ENCODE measurements at regions not wholly inside any gene's neighbourhood (a gene's known extent, or its start where the extent isn't known, plus 50 kb on each side); places are given as distances from the start of the nearest gene placed in this dataset.

GRCh38 chr3:75115695-75116094, 501.2 kb upstream of the CNTN3 start:
- no peak overlapping the region for H3K4me2 ChIP-seq (ENCODE audit: low read depth, low read length)
- no peak overlapping the region for H2AFZ ChIP-seq (replicated peaks; ENCODE audit: low read length, poor library complexity)
- no peak overlapping the region for H2AK5ac ChIP-seq (ENCODE audit: low read depth, low read length)
- H3K79me1 ChIP-seq (ENCODE audit: low read depth in 1 of 2, low read length in 2 of 2), result no peaks in the 10 kb centered on the region
- H3K18ac ChIP-seq (ENCODE audit: low read depth, low read length), result no peak overlapping the region
- dilution Hi-C loops (cut with HindIII; ENCODE audit: low sequenced_read_pairs, unreplicated experiment) (no loop called here), in situ Hi-C loops (cut with MboI; ENCODE audit: low sequenced_read_pairs) (no loop called here), intact Hi-C loops (cut with micrococcal nuclease) (no loop called here)
- no peaks in the 10 kb centered on the region for H3K9me1 ChIP-seq (ENCODE audit: insufficient read depth, low read length)
- no peak overlapping the region for H3K9ac ChIP-seq (ENCODE audit: low read depth, low read length)
- no peak overlapping the region for H4K8ac ChIP-seq (ENCODE audit: low read depth in 2 of 2, low read length in 2 of 2)
- no peak overlapping the region for H4K91ac ChIP-seq (ENCODE audit: insufficient read depth, low read depth, low read length)
- no peak overlapping the region for H3K27ac ChIP-seq (ENCODE audit: insufficient read depth, low read length)
- H4K5ac ChIP-seq (ENCODE audit: low read depth, low read length), result no peak overlapping the region
- no TSS peak for BruUV-seq (replicated peaks)
- no peak overlapping the region for H2AK9ac ChIP-seq (replicated peaks; ENCODE audit: low read depth, low read length, poor library complexity)
- no peak overlapping the region for H3K56ac ChIP-seq (ENCODE audit: extremely low read depth, insufficient read depth, low read length)
- no peak overlapping the region for H3K4me3 ChIP-seq (ENCODE audit: insufficient read depth, low read depth, low read length)
- no peak overlapping the region for H2BK20ac ChIP-seq (ENCODE audit: low read depth, low read length)
- no peak overlapping the region for H2BK5ac ChIP-seq (ENCODE audit: low read depth, low read length, poor library complexity, severe bottlenecking)
- no peaks in the 10 kb centered on the region for H3K4me1 ChIP-seq (ENCODE audit: control insufficient read depth, insufficient read depth, low read length)
- ChIA-PET POLR2A (ENCODE audit: unreplicated experiment) (no interaction called here), CTCF (no interaction called here)
- no peak overlapping the region for H3K4ac ChIP-seq (ENCODE audit: low read depth, low read length)
- peak; percentile 83 for TF ChIP-seq MAFK (IDR thresholded peaks at IDR 0.05; ENCODE audit: low read depth, low read length)
- TF ChIP-seq ELK1 (IDR thresholded peaks at IDR 0.05; ENCODE audit: borderline replicate concordance, low read depth, low read length), result no peak
- no peaks in the 10 kb centered on the region for H3K9me3 ChIP-seq (ENCODE audit: control insufficient read depth, insufficient read depth, low read length)
- no peak overlapping the region for H3K23ac ChIP-seq (ENCODE audit: low read depth, low read length)
- H4K20me1 ChIP-seq (ENCODE audit: insufficient read depth, low read length), result no peaks in the 10 kb centered on the region
- DNase-seq (no peak), ATAC-seq (ENCODE audit: low read depth) (no peak)
- H3K27me3 ChIP-seq (ENCODE audit: control insufficient read depth, insufficient read depth, low read length), result no peaks in the 10 kb centered on the region
- no CpG with 5 or more reads among the region's 2 CpGs for WGBS, 2 experiments (ENCODE audit: extremely low coverage in 2 of 2, insufficient read length in 1 of 2)
- H2BK15ac ChIP-seq (ENCODE audit: low read depth, low read length), result no peak overlapping the region
- H2BK120ac ChIP-seq (ENCODE audit: low read depth, low read length), result no peak overlapping the region
- no peaks in the 10 kb centered on the region for H3K36me3 ChIP-seq (ENCODE audit: control insufficient read depth, insufficient read depth, low read length)
- no peak overlapping the region for H3K14ac ChIP-seq (replicated peaks; ENCODE audit: low read depth, low read length)

Measured in IMR-90 (cell line).